GM23338 (cell line): ENCODE measurements at regions not wholly inside any gene's neighbourhood (a gene's known extent, or its start where the extent isn't known, plus 50 kb on each side); places are given as distances from the start of the nearest gene placed in this dataset.

Source experiments
- ATAC-seq: fragments of 200-7000 bp; cut with Tn5 transposase; 3 replicates; pipeline ENCODE4 v1.9.1; 2020
- DNase-seq: peaks from one replicate; pipeline ENCODE4 v3.0.0-alpha.2; 2015; ENCODE audit warnings: low spot score
- H2AFZ ChIP-seq: fragments of 200-600 bp; sonication (generic); 2 replicates; pipeline ENCODE4 v1.8.0; 2016; ENCODE audit warnings: antibody characterized with exemption, mild to moderate bottlenecking, moderate library complexity
- H3F3A ChIP-seq: fragments of 200-600 bp; sonication (generic); replicated peaks from 2 replicates; pipeline ENCODE4 v1.8.0; 2017; ENCODE audit warnings: antibody characterized with exemption, mixed run types, low read depth
- H3K27ac ChIP-seq: fragments of 200-600 bp; sonication (generic); 2 replicates; pipeline ENCODE4 v1.6.1; 2016; ENCODE audit warnings: low read depth
- H3K27me3 ChIP-seq: fragments of 200-600 bp; sonication (generic); 2 replicates; pipeline ENCODE4 v1.8.0; 2016; ENCODE audit warnings: mild to moderate bottlenecking, mixed run types, moderate library complexity; ENCODE audit not compliant: insufficient read depth
- H3K36me3 ChIP-seq: fragments of 200-600 bp; sonication (generic); 2 replicates; pipeline ENCODE4 v1.8.0; 2016; ENCODE audit warnings: mild to moderate bottlenecking; ENCODE audit not compliant: insufficient read depth
- H3K4me1 ChIP-seq: fragments of 200-600 bp; sonication (generic); 2 replicates; pipeline ENCODE4 v1.8.0; 2016; ENCODE audit warnings: mild to moderate bottlenecking, moderate library complexity; ENCODE audit not compliant: insufficient read depth
- H3K4me2 ChIP-seq: fragments of 200-600 bp; sonication (generic); 2 replicates; pipeline ENCODE4 v1.7.1; 2017; ENCODE audit warnings: mixed run types
- H3K4me3 ChIP-seq: fragments of 200-600 bp; sonication (generic); 2 replicates; pipeline ENCODE4 v1.6.1; 2016; ENCODE audit warnings: mixed run types
- H3K79me2 ChIP-seq: fragments of 200-600 bp; sonication (generic); replicated peaks from 2 replicates; pipeline ENCODE4 v1.8.0; 2017; ENCODE audit warnings: mild to moderate bottlenecking; ENCODE audit not compliant: insufficient read depth
- H3K9me2 ChIP-seq: fragments of 200-600 bp; sonication (generic); 2 replicates; pipeline ENCODE4 v1.8.0; 2017; ENCODE audit not compliant: insufficient read depth
- H4K20me1 ChIP-seq: fragments of 200-600 bp; sonication (generic); replicated peaks from 2 replicates; pipeline ENCODE4 v1.8.0; 2017; ENCODE audit warnings: mild to moderate bottlenecking; ENCODE audit not compliant: insufficient read depth
- H3K27ac Mint-ChIP-seq: 2 replicates; pipeline ENCODE4 v1.8.0; 2020; ENCODE audit warnings: inconsistent platforms, mild to moderate bottlenecking, moderate library complexity, mixed read lengths
- H3K27me3 Mint-ChIP-seq: 3 replicates; pipeline ENCODE4 v1.8.0; 2022; ENCODE audit warnings: low read depth, mild to moderate bottlenecking, moderate library complexity, mixed read lengths, inconsistent platforms; ENCODE audit not compliant: insufficient read depth, poor library complexity
- H3K36me3 Mint-ChIP-seq: 3 replicates; pipeline ENCODE4 v1.8.0; 2021; ENCODE audit warnings: low read depth, mild to moderate bottlenecking, inconsistent platforms, moderate library complexity, mixed read lengths
- H3K4me1 Mint-ChIP-seq: 3 replicates; pipeline ENCODE4 v1.8.0; 2020; ENCODE audit warnings: mild to moderate bottlenecking, inconsistent platforms, mixed read lengths
- H3K4me3 Mint-ChIP-seq: 3 replicates; pipeline ENCODE4 v1.8.0; 2021; ENCODE audit warnings: moderate library complexity, mild to moderate bottlenecking, inconsistent platforms, mixed read lengths
- H3K9me3 Mint-ChIP-seq: 3 replicates; pipeline ENCODE4 v1.8.0; 2020; ENCODE audit warnings: moderate library complexity, mild to moderate bottlenecking, inconsistent platforms, mixed read lengths
- EZH2 ChIP-seq: fragments of 200-600 bp; sonication (generic); IDR thresholded peaks from one replicate; pipeline ENCODE4 v1.8.0; 2017; ENCODE audit warnings: antibody characterized with exemption, mild to moderate bottlenecking, low read depth; ENCODE audit not compliant: unreplicated experiment
- EZH2phosphoT487 ChIP-seq: fragments of 200-600 bp; sonication (generic); IDR thresholded peaks from one replicate; pipeline ENCODE4 v1.8.1; 2018; ENCODE audit warnings: antibody characterized with exemption; ENCODE audit not compliant: unreplicated experiment
- JUNB ChIP-seq: IDR thresholded peaks from one replicate; pipeline ENCODE4 v1.6.1; 2016; ENCODE audit warnings: antibody characterized with exemption; ENCODE audit not compliant: unreplicated experiment
- ZNF331 ChIP-seq: fragments of 250-450 bp; sonication (Bioruptor Pico); IDR thresholded peaks from 2 replicates; pipeline ENCODE4 v1.5.0; 2020; ENCODE audit warnings: low read depth, mild to moderate bottlenecking, moderate library complexity
- ZNF462 ChIP-seq: fragments of 250-450 bp; sonication (Bioruptor Pico); IDR thresholded peaks from 2 replicates; pipeline ENCODE4 v1.5.0; 2020; ENCODE audit warnings: mild to moderate bottlenecking, moderate library complexity
- TF ChIP-seq, protein P1 (sequence below): IDR thresholded peaks from 2 replicates; pipeline ENCODE4 v1.6.1; 2016; ENCODE audit warnings: antibody characterized with exemption
- TF ChIP-seq, protein P2 (sequence below), 2 experiments: fragments of 200-600 bp in 1 of 2; sonication (generic) in 1 of 2; conservative IDR thresholded peaks; 2 replicates each; pipeline versions ENCODE4 v1.5.1 to v1.6.1; 2016 to 2017; ENCODE audit warnings: antibody characterized with exemption in 2 of 2, low read depth in 2 of 2, mild to moderate bottlenecking in 2 of 2, moderate library complexity in 1 of 2

- Mint-ChIP-seq H3K27ac (no peak overlapping the region), H3K27me3 (peaks cover 5% of the 10 kb centered on the region), H3K4me1 (peaks cover 5% of the 10 kb centered on the region), H3K4me3 (no peak overlapping the region), H3K36me3 (no peaks in the 10 kb centered on the region), H3K9me3 (0 out of 3 replicates have a peak, but pooled peaks cover 5% of the 10 kb centered on the region)
- Histone ChIP-seq H3K27ac (no peak overlapping the region), H3F3A (no peaks in the 10 kb centered on the region), H3K79me2 (no peaks in the 10 kb centered on the region), H4K20me1 (no peaks in the 10 kb centered on the region), H3K9me2 (no peaks in the 10 kb centered on the region; the same call in 1 of the 2 replicates), H3K4me3 (no peak overlapping the region), H3K4me1 (no peaks in the 10 kb centered on the region), H3K36me3 (no peaks in the 10 kb centered on the region), H3K27me3 (no peaks in the 10 kb centered on the region), H3K4me2 (no peak overlapping the region), H2AFZ (no peak overlapping the region)
- ATAC-seq = no peak
- no peak for TF ChIP-seq EZH2phosphoT487
- TF ChIP-seq, protein P1, sequence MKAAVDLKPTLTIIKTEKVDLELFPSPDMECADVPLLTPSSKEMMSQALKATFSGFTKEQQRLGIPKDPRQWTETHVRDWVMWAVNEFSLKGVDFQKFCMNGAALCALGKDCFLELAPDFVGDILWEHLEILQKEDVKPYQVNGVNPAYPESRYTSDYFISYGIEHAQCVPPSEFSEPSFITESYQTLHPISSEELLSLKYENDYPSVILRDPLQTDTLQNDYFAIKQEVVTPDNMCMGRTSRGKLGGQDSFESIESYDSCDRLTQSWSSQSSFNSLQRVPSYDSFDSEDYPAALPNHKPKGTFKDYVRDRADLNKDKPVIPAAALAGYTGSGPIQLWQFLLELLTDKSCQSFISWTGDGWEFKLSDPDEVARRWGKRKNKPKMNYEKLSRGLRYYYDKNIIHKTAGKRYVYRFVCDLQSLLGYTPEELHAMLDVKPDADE = no peak
- no peak for DNase-seq
Measured at GRCh38 chr6:44060612-44061374, 66.5 kb downstream of the MRPL14 start.

DNA sequence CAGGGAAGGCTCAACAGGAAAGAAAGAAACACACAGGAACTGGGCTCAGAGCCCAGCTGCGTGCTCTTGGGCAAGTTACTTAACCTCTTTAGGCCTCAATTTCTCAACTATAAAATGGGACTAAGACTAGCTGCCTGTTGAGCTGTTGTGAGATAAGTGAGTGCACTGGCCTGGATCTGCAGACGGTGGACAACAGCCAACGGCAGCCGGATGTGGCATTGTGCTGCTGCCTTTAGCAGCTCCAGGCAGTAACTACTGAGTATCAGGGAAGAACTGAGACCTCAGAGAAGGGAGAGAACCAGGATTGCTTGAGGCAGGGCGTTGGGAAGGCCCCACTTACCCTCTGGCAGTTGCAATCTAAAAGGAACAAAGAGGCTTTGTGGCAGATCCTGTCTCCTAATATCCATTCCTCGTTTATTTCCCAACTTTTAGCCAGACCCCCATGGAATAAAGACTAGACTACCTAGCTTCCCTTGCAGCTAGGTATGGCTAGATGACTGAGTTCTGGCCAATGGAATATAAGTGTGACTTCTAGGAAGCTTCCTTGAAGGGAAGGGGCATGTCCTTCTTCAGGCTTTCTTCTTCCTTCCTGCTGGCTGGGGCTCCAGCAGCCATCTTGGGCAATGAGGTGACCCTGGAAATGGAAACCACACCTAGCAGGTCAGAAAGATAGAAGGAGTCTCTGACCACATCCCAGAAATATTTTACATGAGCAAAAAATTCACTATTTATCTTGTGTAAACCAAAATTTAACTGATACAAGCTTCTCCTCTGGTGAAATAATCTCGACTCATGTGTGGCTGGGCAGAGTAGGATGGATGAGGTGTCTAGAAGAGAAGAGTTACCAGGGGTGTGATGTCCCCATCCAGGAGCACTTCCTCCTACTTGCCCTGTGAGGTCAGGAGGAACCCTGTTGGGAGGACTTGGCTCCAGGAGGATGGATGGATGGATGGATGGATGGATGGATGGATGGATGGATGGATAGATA lies 67.6 kb downstream of the MRPL14 start:
- Mint-ChIP-seq H3K27ac (no peak overlapping the region), H3K4me1 (peaks cover 5% of the 10 kb centered on the region), H3K36me3 (no peaks in the 10 kb centered on the region), H3K9me3 (0 out of 3 replicates have a peak, but pooled peaks cover 5% of the 10 kb centered on the region), H3K4me3 (no peak overlapping the region), H3K27me3 (no peaks in the 10 kb centered on the region)
- DNase-seq = no peak
- H4K20me1 ChIP-seq = no peaks in the 10 kb centered on the region
- H3K79me2 ChIP-seq = no peaks in the 10 kb centered on the region
- H3K4me2 ChIP-seq = no peak overlapping the region
- no peaks in the 10 kb centered on the region for H3K4me1 ChIP-seq
- no peaks in the 10 kb centered on the region for H3F3A ChIP-seq
- no peak overlapping the region for H3K27ac ChIP-seq
- H3K4me3 ChIP-seq = no peak overlapping the region
- H3K36me3 ChIP-seq = no peaks in the 10 kb centered on the region
- no peak overlapping the region for H2AFZ ChIP-seq
- H3K27me3 ChIP-seq = no peaks in the 10 kb centered on the region
- ATAC-seq = no peak
- no peaks in the 10 kb centered on the region; the same call in 1 of the 2 replicates for H3K9me2 ChIP-seq
- TF ChIP-seq, protein P2, sequence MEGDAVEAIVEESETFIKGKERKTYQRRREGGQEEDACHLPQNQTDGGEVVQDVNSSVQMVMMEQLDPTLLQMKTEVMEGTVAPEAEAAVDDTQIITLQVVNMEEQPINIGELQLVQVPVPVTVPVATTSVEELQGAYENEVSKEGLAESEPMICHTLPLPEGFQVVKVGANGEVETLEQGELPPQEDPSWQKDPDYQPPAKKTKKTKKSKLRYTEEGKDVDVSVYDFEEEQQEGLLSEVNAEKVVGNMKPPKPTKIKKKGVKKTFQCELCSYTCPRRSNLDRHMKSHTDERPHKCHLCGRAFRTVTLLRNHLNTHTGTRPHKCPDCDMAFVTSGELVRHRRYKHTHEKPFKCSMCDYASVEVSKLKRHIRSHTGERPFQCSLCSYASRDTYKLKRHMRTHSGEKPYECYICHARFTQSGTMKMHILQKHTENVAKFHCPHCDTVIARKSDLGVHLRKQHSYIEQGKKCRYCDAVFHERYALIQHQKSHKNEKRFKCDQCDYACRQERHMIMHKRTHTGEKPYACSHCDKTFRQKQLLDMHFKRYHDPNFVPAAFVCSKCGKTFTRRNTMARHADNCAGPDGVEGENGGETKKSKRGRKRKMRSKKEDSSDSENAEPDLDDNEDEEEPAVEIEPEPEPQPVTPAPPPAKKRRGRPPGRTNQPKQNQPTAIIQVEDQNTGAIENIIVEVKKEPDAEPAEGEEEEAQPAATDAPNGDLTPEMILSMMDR (conservative IDR thresholded peaks at IDR 0.05; ENCODE audit: low read depth in 2 of 2) = no peak
- TF ChIP-seq ZNF462 (CRISPR knock-in tag) (no peak), EZH2 (no peak), ZNF331 (CRISPR knock-in tag) (no peak), EZH2phosphoT487 (no peak), JUNB (no peak)
- TF ChIP-seq, protein P1 = no peak
